GM12864 (cell line): ENCODE measurements at regions not wholly inside any gene's neighbourhood (a gene's known extent, or its start where the extent isn't known, plus 50 kb on each side); places are given as distances from the start of the nearest gene placed in this dataset.

Experiments
- DNase-seq: peaks from one replicate; pipeline ENCODE4 v3.0.0-alpha.2; 2011; ENCODE audit warnings: low read depth
- H3K4me3 ChIP-seq: 2 replicates; pipeline ENCODE4 v1.5.1; 2011; ENCODE audit warnings: mild to moderate bottlenecking, low read depth, low read length, control low read depth
- CTCF ChIP-seq: IDR thresholded peaks from 2 replicates; pipeline ENCODE4 v1.5.1; 2011; ENCODE audit warnings: low read depth, mild to moderate bottlenecking, moderate library complexity, low read length, control low read depth, inconsistent platforms; ENCODE audit errors: missing control alignments

DNA sequence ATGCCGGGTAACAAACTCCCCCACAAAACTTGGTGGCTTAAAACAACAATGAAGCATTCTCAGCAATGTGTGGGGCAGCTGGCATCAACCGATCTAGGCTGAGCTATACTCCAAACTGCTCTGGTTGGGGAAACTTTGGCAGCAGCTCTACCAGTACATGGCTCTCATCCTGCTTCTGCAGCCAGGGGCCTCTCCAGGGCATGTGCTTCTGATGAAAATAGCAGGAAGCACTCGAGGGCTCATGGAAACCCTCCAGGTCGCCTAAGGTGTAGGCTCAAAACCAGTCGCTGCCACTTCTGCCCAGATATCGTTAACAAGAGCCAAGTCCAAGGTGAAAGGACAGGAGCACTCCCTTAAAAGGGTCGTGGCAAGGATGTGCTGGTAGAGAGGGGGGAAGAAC lies 134.1 kb downstream of the TEX36 start:
- TF ChIP-seq CTCF: no peak
- DNase-seq: no peak
- no peak overlapping the region for H3K4me3 ChIP-seq

GRCh38 chr10:125548356-125548755 lies 134.6 kb downstream of the TEX36 start:
- no peak overlapping the region for H3K4me3 ChIP-seq
- TF ChIP-seq CTCF: no peak
- DNase-seq: no peak

DNA sequence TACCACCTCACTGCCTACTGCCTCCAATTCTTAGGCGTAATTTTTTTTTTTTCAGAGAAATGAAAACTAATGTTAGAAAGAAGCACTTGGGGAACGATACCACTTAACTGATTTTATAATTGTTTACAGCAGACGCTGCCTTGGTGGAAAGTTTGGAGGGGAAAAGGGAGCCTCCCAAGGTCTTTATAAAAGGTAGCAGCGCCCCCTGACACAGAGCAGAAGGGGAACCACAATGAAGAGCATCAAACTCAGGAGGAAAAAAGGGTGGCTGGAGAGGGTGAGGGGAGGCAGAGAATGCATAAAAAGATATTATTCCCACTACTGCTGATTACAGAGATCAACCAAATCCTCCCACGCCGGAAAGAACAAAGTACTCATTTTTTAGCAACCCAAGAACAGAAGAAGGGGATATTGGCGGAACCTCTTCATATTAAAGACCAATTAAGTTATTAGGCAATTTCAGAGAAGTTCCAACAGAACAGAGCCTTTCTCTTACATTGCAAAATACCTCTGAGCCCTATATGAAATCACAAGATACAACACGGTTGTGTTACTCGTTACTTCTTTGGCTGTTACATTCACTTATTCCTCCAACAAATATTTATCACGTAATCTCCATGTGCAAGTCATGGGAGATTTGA lies 135.8 kb downstream of the TEX36 start:
- H3K4me3 ChIP-seq: no peak overlapping the region
- DNase-seq: no peak
- TF ChIP-seq CTCF: no peak

GRCh38 chr10:125543796-125544195 lies 139.2 kb downstream of the TEX36 start:
- no peak for TF ChIP-seq CTCF
- no peak for DNase-seq
- H3K4me3 ChIP-seq: no peak overlapping the region

DNA sequence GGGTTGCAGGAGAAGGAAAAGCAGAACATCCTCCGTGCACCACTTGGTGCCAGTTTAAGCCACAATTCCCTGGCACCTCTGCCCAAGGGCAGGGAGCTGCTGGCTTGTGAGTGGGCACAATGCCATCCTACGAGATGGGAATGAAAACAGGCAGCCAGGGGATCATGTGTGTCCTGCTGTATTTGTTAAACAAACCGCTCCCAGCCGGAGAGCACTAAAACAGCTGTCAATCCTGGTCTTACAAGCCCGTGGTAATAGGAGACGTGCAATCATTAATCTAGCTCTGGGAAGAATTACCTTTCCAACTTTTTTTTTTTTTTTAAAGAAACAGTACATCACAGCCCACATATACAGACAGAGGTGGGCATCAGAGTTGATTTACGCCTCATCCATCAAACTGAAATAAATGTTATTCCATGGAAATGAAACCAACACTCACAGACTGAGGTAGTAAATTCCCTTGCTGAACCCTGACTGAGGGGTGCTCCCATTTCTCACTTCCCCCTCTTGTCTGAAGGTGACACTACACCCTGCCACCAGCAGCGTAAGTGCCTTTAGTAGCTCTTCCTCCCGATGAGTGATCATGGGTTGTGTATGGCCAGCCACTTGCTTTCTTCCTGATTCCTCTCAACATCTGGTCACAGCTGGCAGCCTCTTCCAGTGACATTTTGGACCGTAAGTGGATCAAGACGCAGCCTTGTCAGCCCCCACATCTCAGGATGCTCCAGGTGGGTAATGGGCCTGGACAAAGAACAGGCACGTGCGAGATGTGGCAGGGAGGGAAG lies 143.8 kb downstream of the TEX36 start:
- DNase-seq: no peak
- no peak overlapping the region for H3K4me3 ChIP-seq
- TF ChIP-seq CTCF: no peak

DNA sequence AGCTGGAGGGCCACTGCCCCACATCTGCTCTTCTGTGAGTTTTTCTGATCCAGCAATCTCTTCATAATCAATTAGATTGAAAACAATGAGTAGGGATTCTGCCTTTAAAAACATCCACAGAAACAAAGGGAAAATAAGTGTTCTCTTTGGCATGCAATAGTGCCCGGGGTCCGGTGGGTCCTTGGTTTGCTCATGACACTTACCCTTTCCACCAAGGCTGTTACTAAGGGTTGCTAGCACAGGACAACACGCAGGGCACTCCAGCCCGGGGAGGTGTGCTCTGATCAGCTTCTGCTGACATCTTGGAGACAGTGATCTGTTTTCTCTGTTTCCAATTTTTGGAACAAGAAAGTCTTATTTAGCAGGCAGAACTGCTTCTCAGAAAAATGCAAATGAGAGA lies 146.7 kb downstream of the TEX36 start:
- no peak for DNase-seq
- H3K4me3 ChIP-seq: no peak overlapping the region
- TF ChIP-seq CTCF: no peak

- H3K4me3 ChIP-seq: no peak overlapping the region
- no peak for TF ChIP-seq CTCF
- no peak for DNase-seq
These were observed 147.4 kb downstream of the TEX36 start for GRCh38 chr10:125535559-125535958.
